ENCODE measurements at regions not wholly inside any gene's neighbourhood (a gene's known extent, or its start where the extent isn't known, plus 50 kb on each side); places are given as distances from the start of the nearest gene placed in this dataset.
A peak's percentile ranks its signal among the peaks of the same experiment; 100 is the strongest.
"Not testable (repeated sequence)": the region's sequence is repeated elsewhere in the genome, so short reads cannot be mapped to it uniquely, and the experiment has no call there.

GRCh38 chr6:28626386-28626785, 100.7 kb downstream of the GPX5 start:
- DNase-seq: not testable (repeated sequence)

- DNase-seq: no peak
These were observed 106.7 kb downstream of the GPX5 start for GRCh38 chr6:28632326-28632851.

DNA sequence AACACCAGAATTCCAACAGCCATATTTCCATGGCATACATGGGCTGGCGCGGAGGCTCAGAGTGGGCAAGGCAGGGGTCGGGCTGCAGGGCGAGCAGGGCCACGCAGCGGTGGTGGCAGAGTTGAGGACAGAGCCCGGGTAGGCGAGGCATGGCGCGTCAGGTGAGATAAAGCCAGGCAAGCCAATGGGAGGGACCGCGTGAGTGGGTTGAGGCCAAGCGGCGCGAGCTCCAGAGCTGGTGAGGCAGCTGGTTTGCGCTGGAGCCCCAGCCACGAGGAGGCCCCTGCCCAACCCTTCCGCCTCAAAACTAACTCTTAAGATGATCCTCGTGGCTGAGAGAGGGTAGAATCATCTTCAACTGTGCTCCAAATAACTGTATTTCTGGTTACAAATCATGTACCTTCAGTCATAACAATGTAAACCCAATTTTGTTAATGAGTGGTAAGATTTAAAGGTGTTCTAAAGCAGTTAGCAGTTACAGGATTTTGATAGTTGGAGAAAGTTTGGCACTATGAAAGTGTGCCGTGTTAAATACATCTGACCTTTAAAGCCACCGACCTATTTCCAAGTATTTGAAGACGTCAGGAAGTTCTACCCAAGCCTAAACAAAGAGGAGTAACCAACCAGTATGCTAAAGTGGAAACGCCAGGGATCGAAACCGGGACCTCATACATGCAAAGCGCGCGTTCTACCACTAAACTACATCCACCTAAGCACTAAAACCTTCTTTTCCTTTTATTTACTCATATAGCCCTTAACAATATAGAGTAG, 107.9 kb downstream of the GPX5 start:
- DNase-seq: no peak

GRCh38 chr6:28634411-28634760, 108.7 kb downstream of the GPX5 start:
- no peak for DNase-seq

GRCh38 chr6:28634761-28635546, 109.3 kb downstream of the GPX5 start:
- peak; percentile 82 for DNase-seq

GRCh38 chr6:28635547-28636158, 110.0 kb downstream of the GPX5 start:
- DNase-seq: peak; percentile 71

DNA sequence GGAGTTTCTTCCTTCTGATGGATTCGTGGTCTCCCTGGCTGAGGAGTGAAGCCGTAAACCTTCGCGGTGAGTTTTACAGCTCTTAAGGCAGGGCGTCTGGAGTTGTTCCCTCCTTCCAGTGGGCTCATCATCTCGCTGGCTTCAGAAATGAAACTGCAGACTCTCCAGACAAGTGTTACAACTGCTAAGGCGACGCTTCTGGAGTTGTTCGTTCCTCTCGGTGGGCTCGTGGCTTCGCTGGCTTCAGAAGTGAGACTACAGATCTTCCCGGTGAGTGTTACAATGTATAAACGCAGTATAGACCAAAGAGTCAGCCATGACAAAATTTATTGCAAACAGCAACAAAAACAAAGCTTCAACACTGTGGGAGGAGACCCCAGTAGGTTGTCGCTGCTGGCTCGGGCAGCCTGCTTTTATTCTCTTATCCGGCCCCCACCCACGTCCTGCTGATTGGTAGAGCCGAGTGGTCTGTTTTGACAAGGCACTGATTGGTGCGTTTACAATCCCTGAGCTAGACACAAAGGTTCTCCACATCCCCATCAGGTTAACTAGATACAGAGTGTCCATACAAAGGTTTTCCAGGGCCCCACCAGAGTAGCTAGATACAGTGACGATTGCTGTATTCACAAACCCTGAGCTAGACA, 113.2 kb downstream of the GPX5 start:
- DNase-seq: no peak

DNA sequence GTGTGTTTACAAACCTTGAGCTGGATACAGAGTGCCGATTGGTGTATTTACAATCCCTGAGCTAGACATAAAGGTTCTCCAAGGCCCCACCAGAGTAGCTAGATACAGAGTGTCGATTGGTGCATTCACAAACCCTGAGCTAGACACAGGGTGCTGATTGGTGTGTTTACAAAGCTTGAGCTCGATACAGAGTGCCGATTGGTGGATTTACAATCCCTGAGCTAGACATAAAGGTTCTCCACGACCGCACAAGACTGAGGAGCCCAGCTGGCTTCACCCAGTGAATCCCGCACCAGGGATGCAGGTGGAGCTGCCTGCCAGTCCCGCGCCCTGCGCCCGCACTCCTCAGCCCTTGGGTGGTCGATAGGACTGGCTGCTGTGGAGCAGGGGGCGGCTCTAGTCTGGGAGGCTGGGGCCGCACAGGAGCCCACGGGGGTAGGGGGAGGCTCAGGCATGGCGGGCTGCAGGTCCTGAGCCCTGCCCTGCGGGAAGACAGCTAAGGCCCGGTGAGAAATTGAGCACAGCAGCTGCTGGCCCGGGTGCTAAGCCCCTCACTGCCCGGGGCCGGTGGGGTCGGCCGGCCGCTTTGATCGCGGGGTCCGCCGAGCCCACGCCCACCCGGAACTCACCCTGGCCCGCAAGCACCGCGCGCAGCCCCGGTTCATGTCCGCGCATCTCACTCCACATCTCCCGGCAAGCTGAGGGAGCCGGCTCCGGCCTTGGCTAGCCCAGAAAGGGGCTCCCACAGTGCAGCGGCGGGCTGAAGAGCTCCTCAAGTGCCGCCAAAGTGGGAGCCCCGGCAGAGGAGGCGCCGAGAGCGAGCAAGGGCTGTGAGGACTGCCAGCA, 114.0 kb downstream of the GPX5 start:
- not testable (repeated sequence) for DNase-seq

DNA sequence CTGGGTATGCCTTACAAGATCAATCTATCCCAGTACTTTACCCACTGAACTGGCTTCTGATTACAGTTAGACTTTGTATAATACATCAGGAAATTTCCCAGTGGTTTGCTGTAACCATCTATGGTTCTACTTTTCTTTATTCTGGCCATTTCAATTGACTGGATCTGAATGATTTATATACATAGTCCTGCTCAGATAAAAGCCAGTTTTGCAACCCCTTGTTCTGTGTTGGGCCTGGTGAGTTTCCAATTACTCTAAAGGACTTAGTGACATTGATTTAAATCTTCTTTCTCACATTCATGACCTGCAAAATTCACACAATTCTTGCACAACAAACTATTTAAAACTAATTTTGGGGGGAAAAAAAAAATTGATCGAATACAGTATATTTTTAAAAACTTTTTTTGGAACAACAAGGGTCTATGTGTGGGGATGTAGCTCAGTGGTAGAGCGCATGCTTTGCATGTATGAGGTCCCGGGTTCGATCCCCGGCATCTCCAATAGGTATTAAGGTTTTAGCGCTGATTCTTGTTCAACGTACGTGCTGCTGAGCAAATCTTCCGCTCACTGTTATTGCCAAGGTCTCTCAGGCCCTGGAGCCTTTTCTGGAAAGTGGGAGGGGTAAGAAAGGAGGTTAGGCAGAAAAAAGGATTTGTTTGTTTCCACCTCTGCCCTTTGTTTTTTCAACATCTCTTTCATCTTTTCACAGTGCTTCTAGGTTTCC, 117.5 kb downstream of the GPX5 start:
- peak; percentile 91 for DNase-seq

DNA sequence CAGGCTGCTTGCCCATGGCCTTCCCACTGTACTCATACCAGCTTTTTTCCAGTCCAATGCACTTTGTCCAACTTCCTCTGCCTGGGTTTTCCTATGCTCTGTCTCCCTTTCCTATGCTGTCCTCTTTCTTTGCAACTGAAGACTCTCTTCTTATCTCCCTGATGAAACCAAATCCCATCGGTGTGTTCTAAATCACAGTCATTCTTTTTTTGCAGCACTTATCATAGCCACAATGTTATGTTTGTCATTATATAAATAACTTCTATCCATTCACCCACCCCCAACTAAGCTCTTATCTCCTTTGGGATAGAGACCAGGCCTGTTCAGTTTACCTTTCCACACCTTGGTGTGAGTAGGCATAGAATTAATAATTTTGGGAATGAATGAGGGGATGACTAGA, 121.0 kb downstream of the GPX5 start:
- DNase-seq: no peak

GRCh38 chr6:28648035-28648877, 122.6 kb downstream of the GPX5 start:
- DNase-seq: peak; percentile 97

GRCh38 chr6:28648878-28649375, 123.2 kb downstream of the GPX5 start:
- peak; percentile 72 for DNase-seq

DNA sequence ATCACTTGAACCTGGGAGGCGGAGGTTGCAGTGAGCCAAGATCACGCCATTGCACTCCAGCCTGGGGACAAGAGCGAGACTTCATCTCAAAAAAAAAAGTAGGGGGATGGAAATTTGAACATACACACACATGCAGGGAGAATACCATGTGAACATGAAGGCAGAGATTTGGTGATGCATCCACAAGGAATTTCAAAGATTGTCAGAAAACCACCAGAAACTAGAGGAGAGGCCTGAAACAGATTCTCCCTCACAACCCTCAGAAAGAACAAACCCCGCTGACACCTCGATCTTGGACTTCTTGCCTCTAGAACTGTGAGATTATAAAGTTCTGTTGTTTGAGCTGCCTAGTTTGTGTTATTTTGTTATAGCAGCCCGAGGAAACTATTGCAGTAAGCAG, 125.5 kb downstream of the GPX5 start:
- DNase-seq: no peak

- no peak for DNase-seq
These were observed 128.2 kb downstream of the GPX5 start for GRCh38 chr6:28653876-28654275.

DNA sequence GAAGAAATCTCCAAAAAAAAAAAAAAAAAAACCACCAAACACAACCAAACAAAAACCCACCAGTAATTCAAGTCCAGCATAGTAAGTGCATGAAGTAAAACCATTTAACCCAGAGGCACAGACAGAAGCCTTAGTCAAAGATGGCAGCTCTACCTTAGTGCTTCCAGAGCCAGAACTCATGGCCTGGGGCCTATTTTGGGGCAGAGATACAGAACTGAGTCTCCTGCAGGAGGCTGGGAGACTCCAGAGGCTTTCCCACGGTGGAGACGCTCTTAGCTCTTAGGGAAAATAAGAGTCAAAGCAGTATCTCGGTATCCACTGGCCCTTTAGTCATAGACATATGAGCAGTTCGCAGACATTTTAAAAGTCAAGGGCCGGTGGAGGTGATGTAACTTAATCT, 129.5 kb downstream of the GPX5 start:
- DNase-seq: no peak

DNA sequence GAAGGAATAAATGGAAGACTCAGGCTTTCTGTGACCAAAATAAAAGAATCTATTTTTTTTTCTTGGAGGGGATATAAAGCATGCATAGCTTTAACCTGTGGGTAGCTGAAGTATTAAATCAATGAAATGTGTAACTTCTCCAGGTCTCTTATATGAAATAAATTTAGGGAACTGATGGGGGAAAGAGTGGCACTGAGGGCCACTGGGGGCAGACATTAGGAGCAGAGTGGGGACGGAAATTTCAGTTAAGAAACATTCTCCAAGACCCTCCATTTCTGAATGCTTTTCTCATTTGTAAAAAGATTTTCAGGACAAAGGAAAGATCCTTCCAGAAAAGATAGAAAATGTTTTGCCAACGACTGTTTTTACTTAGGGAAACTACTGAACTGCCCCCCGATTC, 131.0 kb downstream of the GPX5 start:
- DNase-seq: no peak

DNA sequence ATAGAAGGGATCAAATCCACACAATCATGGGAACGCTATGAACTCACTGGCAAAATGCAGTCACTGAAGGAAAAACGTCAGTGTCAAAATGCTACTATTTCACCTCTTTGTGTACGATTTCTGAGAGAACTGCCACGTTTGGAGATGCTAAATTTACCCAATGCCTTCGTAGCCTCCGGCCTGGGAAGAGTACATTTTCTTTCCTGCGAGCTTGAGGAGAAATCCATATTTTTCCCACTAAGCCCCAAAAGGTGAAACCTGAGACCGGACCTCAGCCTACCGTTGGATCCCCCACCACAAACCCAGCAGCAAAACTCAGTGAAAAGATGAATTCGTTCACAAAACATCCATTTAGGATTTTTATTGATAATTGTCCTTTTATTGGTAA, 131.7 kb downstream of the GPX5 start:
- DNase-seq: peak; percentile 32

DNA sequence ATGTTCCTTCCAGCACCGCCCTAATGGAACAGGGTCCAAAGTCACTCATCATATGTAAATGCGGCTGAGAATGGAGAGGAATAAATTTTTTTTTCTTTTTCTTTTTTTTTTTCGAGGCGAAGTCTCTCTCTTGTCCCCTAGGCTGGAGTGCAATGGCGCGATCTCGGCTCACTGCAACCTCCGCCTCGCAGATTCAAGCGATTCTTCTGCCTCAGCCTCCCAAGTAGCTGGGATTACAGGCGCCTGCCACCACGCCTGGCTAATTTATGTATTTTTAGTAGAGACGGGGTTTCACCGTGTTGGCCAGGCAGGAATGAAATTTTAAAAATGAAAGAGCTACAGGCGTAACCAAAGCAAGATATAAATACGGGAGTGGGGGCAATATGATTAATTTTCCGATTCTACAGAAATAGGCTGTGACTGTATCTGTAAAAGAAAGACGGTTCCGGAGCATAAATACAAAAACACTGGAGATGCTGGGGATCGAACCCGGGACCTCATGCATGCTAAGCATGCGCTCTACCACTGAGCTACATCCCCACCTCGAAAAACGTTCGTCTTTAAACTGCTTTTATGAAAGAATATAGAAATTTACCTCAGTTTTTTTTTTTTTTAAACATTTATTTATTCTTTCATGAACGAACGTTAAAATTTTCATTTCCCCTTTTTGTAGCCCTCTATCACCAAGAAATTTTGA, 132.2 kb downstream of the GPX5 start:
- DNase-seq: peak; percentile 83

- DNase-seq: peak; percentile 51
These were observed 133.0 kb downstream of the GPX5 start for GRCh38 chr6:28658475-28659249.

All from NCI-H82 (cell line).